GM19099 (cell line): ENCODE measurements at regions not wholly inside any gene's neighbourhood (a gene's known extent, or its start where the extent isn't known, plus 50 kb on each side); places are given as distances from the start of the nearest gene placed in this dataset.

Experiments
- POLR2A ChIP-seq: IDR thresholded peaks from 3 replicates; pipeline ENCODE4 v1.6.1; 2011; ENCODE audit warnings: low read depth; ENCODE audit not compliant: insufficient read length; ENCODE audit errors: extremely low read depth

- TF ChIP-seq POLR2A = no peak
These were observed 146.0 kb upstream of the JUN start for GRCh38 chr1:58929671-58930325.

GRCh38 chr1:58931024-58931423 lies 147.2 kb upstream of the JUN start:
- TF ChIP-seq POLR2A = no peak

- no peak for TF ChIP-seq POLR2A
These were observed 147.9 kb upstream of the JUN start for GRCh38 chr1:58931756-58932155.

- TF ChIP-seq POLR2A = no peak
These were observed 149.2 kb upstream of the JUN start for GRCh38 chr1:58932859-58933598.

GRCh38 chr1:58933599-58933926 lies 149.7 kb upstream of the JUN start:
- TF ChIP-seq POLR2A = no peak

- TF ChIP-seq POLR2A = no peak
These were observed 150.9 kb upstream of the JUN start for GRCh38 chr1:58934706-58935105.

- no peak for TF ChIP-seq POLR2A
These were observed 153.1 kb upstream of the JUN start for GRCh38 chr1:58936973-58937372.

- TF ChIP-seq POLR2A = no peak
These were observed 155.3 kb upstream of the JUN start for GRCh38 chr1:58939146-58939545.

- no peak for TF ChIP-seq POLR2A
These were observed 156.0 kb upstream of the JUN start for GRCh38 chr1:58939666-58940370.

- no peak for TF ChIP-seq POLR2A
These were observed 157.8 kb upstream of the JUN start for GRCh38 chr1:58941471-58942289.

GRCh38 chr1:58942759-58943191 lies 158.9 kb upstream of the JUN start:
- TF ChIP-seq POLR2A = no peak

GRCh38 chr1:58943776-58944175 lies 159.9 kb upstream of the JUN start:
- no peak for TF ChIP-seq POLR2A

GRCh38 chr1:58944439-58944838 lies 160.6 kb upstream of the JUN start:
- no peak for TF ChIP-seq POLR2A

GRCh38 chr1:58946390-58946789 lies 162.5 kb upstream of the JUN start:
- TF ChIP-seq POLR2A = no peak

- TF ChIP-seq POLR2A = no peak
These were observed 164.8 kb upstream of the JUN start for GRCh38 chr1:58948671-58949070.
